AG04449 (cell line): ENCODE measurements at regions not wholly inside any gene's neighbourhood (a gene's known extent, or its start where the extent isn't known, plus 50 kb on each side); places are given as distances from the start of the nearest gene placed in this dataset.

ENCODE experiments used
- CTCF ChIA-PET: fragments of 350-600 bp; formaldehyde crosslinking; extraction: SDS; loops from one replicate; lab custom pipeline; 2021; ENCODE audit warnings: antibody characterized with exemption; lab: Yijun Ruan, JAX
- POLR2A ChIA-PET: fragments of 400-600, 350-600 bp; formaldehyde crosslinking; extraction: SDS; loops from one replicate; lab custom pipeline; 2020; ENCODE audit warnings: antibody characterized with exemption, inconsistent platforms; lab: Yijun Ruan, JAX
- DNase-seq: peaks from one replicate; pipeline ENCODE4 v3.0.0-alpha.2; 2010; ENCODE audit warnings: low read depth, low spot score
- H3K4me3 ChIP-seq: 2 replicates; pipeline ENCODE4 v1.5.1; 2011; ENCODE audit warnings: low read depth, mild to moderate bottlenecking, control low read depth, low read length
- TF ChIP-seq, protein P1 (sequence below): IDR thresholded peaks from one replicate; pipeline ENCODE4 v1.5.1; 2011; ENCODE audit warnings: mild to moderate bottlenecking, moderate library complexity, low read length, control low read depth, inconsistent platforms; ENCODE audit not compliant: insufficient read depth; ENCODE audit errors: missing control alignments

DNA sequence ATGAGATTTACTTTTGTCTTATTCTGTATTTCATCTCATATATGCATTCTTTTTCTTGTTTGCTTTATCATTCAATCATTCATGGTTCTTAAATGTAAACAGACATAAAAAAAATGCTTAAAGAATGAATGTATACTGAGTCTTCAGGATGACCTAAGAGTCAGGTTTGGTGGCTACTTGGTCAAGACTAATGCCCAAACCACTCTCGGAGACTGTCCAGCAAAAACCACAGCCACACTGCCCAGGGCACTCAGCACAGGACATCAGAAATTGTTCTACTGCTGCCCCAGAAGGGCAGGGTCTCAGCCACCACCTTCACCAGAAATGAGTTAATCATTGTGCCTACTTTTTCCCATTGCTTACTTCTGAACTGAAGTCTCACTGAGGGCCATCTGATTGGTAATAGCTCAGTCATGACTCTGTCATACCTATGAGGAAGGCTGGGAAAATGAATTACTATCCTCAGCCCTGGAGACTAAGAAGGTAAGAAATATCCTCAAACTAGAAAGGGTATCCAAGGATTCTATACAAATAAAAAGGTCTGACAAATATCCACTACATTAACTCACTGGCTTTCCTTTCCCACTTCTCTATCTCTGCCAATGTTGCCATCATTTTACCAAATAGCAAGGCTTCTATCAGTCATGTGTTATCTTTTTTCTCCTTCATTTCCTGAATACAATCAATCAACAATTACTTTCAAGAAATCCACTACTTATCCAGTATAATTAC lies 236.1 kb downstream of the CETN3 start:
- ChIA-PET CTCF (interaction anchor here (1.5 kb wide), 1 partner anchor 13 kb away, joined by 3 read pairs; no protein-coding TSS in a partner anchor), POLR2A (no interaction called here)
- TF ChIP-seq, protein P1, sequence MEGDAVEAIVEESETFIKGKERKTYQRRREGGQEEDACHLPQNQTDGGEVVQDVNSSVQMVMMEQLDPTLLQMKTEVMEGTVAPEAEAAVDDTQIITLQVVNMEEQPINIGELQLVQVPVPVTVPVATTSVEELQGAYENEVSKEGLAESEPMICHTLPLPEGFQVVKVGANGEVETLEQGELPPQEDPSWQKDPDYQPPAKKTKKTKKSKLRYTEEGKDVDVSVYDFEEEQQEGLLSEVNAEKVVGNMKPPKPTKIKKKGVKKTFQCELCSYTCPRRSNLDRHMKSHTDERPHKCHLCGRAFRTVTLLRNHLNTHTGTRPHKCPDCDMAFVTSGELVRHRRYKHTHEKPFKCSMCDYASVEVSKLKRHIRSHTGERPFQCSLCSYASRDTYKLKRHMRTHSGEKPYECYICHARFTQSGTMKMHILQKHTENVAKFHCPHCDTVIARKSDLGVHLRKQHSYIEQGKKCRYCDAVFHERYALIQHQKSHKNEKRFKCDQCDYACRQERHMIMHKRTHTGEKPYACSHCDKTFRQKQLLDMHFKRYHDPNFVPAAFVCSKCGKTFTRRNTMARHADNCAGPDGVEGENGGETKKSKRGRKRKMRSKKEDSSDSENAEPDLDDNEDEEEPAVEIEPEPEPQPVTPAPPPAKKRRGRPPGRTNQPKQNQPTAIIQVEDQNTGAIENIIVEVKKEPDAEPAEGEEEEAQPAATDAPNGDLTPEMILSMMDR, result no peak
- H3K4me3 ChIP-seq, result no peak overlapping the region
- no peak for DNase-seq

DNA sequence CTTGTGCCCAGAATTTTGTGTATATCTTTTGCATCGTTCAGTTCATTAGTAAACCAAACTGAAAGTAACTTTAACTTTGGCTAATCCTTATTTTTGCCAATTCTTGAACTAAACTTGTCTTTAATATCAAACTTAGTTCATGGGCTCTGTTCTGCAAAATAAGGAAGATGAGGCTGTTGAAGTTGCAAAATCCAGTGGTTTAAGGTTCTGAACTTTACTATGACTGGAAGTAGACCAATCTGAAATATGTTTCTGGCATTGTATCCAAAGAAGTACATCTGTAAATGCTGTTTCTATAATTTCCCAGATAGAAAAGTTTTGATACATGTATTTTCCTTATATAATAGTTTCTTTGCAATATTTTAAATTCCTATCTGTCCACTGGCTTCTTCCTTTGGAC lies 238.1 kb downstream of the CETN3 start:
- POLR2A ChIA-PET, result no interaction called here
- no peak overlapping the region for H3K4me3 ChIP-seq
- CTCF ChIA-PET, result no interaction called here
- TF ChIP-seq, protein P1, result no peak
- no peak for DNase-seq

DNA sequence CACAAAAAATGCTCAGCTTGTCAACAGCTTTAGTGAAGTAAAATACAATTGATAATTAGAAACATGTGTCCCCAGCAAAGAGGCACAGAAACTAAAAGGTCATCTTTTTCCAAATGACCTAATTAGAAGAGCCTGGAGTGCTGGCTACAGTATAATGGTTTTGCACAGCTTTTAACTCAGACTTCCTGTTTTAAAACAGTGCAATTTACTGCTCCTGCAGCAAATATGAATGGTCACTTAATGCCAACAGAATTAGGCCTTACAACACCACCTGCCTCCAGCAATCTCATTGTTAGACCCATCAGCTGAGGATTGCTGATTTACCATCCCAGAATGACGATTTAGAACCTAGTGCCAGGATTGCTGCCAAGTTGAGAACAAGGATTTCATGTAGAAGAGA lies 239.3 kb downstream of the CETN3 start:
- POLR2A ChIA-PET, result no interaction called here
- DNase-seq, result no peak
- TF ChIP-seq, protein P1, result no peak
- CTCF ChIA-PET, result no interaction called here
- no peak overlapping the region for H3K4me3 ChIP-seq

DNA sequence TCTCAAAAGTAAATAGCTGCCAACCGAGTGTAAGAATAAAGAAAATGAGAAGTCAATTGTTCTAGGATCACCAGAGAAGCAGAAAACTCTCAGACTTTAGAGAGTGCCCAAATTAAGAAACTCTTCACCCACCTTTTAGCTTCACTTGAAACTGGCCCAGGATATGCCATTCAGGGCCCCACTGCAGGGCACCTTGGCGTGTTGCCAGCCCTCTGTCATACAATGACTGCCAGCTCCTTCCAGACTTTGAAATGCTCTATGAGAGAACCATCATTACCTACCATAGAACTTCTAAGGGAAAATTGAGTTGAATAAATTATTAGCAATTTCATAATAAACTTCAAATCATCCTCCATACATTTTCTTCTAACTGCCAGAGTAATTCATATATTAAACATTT lies 240.5 kb downstream of the CETN3 start:
- POLR2A ChIA-PET, result no interaction called here
- H3K4me3 ChIP-seq, result no peak overlapping the region
- CTCF ChIA-PET, result interaction anchor here (1.1 kb wide), 1 partner anchor 1442 kb away, joined by 3 read pairs; no protein-coding TSS in a partner anchor
- DNase-seq, result no peak
- TF ChIP-seq, protein P1, result no peak

DNA sequence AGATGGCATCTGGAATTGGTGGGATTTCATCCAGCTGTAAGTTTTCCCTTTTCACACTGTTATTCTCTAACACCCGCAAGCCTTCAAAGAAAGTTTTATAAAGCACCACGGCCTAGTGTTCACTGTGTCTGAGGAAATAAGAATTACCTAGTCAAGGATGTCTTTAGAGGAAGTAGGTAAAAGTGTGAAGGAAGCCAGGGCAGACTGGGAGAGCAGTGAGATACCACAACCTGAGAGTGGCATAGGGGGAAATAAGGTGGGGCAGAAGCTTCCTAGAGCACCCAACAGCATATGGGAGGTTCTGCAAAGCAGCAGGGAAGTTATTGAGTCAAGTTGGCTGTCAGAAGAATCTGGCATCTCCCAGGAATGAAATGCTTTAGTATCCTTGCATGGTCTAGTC lies 241.2 kb downstream of the CETN3 start:
- DNase-seq, result no peak
- ChIA-PET POLR2A (no interaction called here), CTCF (interaction anchor here (1.1 kb wide), 1 partner anchor 1441 kb away, joined by 3 read pairs; no protein-coding TSS in a partner anchor)
- H3K4me3 ChIP-seq, result no peak overlapping the region
- TF ChIP-seq, protein P1, result no peak

DNA sequence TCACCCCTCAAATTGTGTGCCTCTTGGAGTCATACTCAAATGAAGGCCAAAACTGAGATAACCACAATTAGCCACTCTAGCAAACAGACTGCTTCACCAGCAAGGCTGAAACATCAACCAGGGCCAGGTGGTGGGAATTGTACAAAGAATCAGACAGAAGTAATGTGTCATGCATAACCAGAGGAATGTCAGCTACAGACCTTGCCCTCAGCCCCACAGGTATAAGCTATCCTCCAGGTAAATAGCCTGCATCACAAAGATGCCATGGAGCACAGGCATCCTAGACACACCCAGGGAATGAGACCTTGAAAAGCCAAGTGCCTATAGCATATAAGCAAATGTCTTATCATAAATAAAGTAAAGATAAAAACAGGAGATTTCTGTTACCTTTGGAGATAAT lies 242.7 kb downstream of the CETN3 start:
- ChIA-PET CTCF (interaction anchor here (1.3 kb wide), 1 partner anchor 15 kb away, joined by 4 read pairs; no protein-coding TSS in a partner anchor), POLR2A (no interaction called here)
- H3K4me3 ChIP-seq, result no peak overlapping the region
- DNase-seq, result no peak
- TF ChIP-seq, protein P1, result no peak
